Nephron (organoid): ENCODE measurements at regions not wholly inside any gene's neighbourhood (a gene's known extent, or its start where the extent isn't known, plus 50 kb on each side); places are given as distances from the start of the nearest gene placed in this dataset.

Experiments
- H3K27ac Mint-ChIP-seq, 3 experiments: 2 replicates each; pipeline ENCODE4 v1.8.0; 2020; ENCODE audit warnings: mixed read lengths in 3 of 3, mild to moderate bottlenecking in 2 of 3, moderate library complexity in 1 of 3
- H3K27me3 Mint-ChIP-seq: 2 replicates; pipeline ENCODE4 v1.8.0; 2021; ENCODE audit warnings: low read depth, mild to moderate bottlenecking, moderate library complexity, mixed read lengths
- H3K36me3 Mint-ChIP-seq: 2 replicates; pipeline ENCODE4 v1.8.0; 2020; ENCODE audit warnings: low read depth, mixed read lengths
- H3K4me1 Mint-ChIP-seq: 2 replicates; pipeline ENCODE4 v1.8.0; 2020; ENCODE audit warnings: mixed read lengths
- H3K4me3 Mint-ChIP-seq, 3 experiments: 2 replicates each; pipeline ENCODE4 v1.8.0; 2020; ENCODE audit warnings: mild to moderate bottlenecking in 3 of 3, mixed read lengths in 3 of 3, moderate library complexity in 2 of 3
- H3K9me3 Mint-ChIP-seq: 2 replicates; pipeline ENCODE4 v1.8.0; 2020; ENCODE audit warnings: mixed read lengths
- TF ChIP-seq, protein P1 (sequence below), 3 experiments: fragments of 200-600 bp; sonication (generic); IDR thresholded peaks; one replicate each; pipeline ENCODE4 v1.5.0; 2021; ENCODE audit warnings: antibody characterized with exemption in 3 of 3; ENCODE audit not compliant: unreplicated experiment in 3 of 3

DNA sequence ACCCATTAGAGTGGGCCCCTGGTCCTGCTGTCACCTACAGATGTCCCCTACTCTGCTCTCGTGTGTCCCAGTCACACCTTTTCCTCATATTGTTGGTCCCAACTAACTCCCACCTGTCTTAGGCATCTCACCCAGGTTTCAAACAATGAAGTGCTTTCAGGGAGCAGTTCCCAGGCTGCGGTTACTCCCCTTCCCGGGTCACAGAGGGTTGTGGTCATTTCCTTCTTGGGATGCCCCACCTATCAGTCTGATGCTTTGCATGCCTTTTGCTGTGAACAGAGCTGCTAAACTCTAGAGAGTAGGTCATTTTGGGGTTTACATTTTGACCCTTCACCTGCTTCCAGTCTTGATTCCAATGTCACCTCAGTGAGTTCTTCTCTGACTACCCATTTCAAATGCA is 181.6 kb downstream of the CDC5L start:
- TF ChIP-seq, protein P1, sequence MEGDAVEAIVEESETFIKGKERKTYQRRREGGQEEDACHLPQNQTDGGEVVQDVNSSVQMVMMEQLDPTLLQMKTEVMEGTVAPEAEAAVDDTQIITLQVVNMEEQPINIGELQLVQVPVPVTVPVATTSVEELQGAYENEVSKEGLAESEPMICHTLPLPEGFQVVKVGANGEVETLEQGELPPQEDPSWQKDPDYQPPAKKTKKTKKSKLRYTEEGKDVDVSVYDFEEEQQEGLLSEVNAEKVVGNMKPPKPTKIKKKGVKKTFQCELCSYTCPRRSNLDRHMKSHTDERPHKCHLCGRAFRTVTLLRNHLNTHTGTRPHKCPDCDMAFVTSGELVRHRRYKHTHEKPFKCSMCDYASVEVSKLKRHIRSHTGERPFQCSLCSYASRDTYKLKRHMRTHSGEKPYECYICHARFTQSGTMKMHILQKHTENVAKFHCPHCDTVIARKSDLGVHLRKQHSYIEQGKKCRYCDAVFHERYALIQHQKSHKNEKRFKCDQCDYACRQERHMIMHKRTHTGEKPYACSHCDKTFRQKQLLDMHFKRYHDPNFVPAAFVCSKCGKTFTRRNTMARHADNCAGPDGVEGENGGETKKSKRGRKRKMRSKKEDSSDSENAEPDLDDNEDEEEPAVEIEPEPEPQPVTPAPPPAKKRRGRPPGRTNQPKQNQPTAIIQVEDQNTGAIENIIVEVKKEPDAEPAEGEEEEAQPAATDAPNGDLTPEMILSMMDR (IDR thresholded peaks at IDR 0.05; ENCODE audit: unreplicated experiment in 3 of 3), result no peak
- no peaks in the 10 kb centered on the region for H3K36me3 Mint-ChIP-seq
- no peak overlapping the region for H3K4me3 Mint-ChIP-seq
- peaks cover 12% of the 10 kb centered on the region for H3K9me3 Mint-ChIP-seq
- no peak overlapping the region for H3K27ac Mint-ChIP-seq
- H3K27me3 Mint-ChIP-seq, result peaks cover 70% of the 10 kb centered on the region
- peaks cover 7% of the 10 kb centered on the region for H3K4me1 Mint-ChIP-seq

DNA sequence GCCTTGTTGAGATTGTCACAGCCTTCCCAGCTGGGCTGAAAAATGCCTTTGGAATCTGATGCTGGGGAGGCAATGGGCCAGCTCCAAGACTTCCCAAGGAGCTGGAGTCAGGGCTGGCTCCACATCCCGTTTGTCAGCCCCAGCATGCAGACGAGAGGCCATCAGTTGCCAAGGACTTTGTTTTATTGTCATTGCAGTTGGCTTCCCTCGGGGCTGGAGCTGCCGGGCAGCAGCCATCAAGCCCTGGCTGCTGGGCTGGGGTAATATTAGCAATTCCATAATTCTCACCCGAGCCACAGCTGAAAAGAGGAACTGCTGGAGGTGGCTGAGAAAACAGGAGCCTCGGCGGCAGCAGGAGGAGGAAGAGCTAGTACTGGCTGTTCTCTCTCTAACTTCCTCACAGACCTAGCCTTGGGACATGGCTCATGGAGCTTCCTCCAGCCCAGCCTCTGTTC is 182.5 kb downstream of the CDC5L start:
- TF ChIP-seq, protein P1 (IDR thresholded peaks at IDR 0.05; ENCODE audit: unreplicated experiment in 3 of 3), result no peak
- Mint-ChIP-seq H3K4me1 (peaks cover 7% of the 10 kb centered on the region), H3K36me3 (no peaks in the 10 kb centered on the region), H3K9me3 (peaks cover 15% of the 10 kb centered on the region), H3K27me3 (peaks cover 62% of the 10 kb centered on the region), H3K4me3 (no peak overlapping the region), H3K27ac (no peak overlapping the region)

DNA sequence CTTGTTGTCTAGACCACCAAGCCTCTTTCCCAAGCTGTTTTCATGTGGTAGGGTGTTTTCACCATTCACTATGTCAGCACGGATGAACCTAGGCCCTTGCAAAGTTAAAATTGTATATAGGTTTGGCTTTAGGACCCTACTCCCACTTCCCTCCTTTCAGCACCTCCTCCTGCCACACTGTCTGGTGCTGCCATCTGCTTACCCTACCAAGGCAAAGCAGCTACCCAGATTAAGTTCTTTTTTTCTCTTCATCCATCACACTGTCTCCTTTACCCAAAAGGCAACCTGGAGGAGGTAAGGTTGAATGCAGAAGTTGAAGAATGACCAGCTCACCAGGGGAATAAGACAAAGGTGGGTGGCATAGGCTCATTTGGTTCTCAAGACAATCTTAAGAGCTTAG is 184.0 kb downstream of the CDC5L start:
- TF ChIP-seq, protein P1 (IDR thresholded peaks at IDR 0.05; ENCODE audit: unreplicated experiment in 3 of 3), result no peak
- Mint-ChIP-seq H3K4me3 (no peak overlapping the region), H3K36me3 (no peaks in the 10 kb centered on the region), H3K27me3 (peaks cover 58% of the 10 kb centered on the region), H3K27ac (no peak overlapping the region), H3K9me3 (peaks cover 15% of the 10 kb centered on the region), H3K4me1 (peaks cover 12% of the 10 kb centered on the region)

DNA sequence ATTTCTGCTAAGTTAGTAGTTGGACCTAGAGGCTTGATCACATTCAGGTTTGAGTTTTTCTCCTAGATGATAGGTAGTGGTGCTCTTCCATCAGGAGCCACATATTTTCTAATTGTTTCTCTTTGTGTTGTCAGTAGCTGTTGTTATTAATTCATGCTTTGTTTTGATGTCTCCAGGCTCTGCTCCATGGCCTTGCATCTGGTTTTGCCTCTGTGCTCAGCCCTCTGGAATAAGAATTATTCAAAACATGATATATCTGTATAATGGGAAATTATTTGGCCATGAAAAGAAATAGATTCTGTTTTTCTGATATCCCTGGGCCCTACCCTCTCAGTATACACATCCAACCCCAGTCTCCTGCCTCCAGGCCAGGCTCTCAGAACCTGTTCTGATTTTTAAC is 184.8 kb downstream of the CDC5L start:
- H3K4me1 Mint-ChIP-seq, result peaks cover 14% of the 10 kb centered on the region
- H3K27me3 Mint-ChIP-seq, result peaks cover 57% of the 10 kb centered on the region
- TF ChIP-seq, protein P1 (IDR thresholded peaks at IDR 0.05; ENCODE audit: unreplicated experiment in 3 of 3), result no peak
- H3K9me3 Mint-ChIP-seq, result peaks cover 15% of the 10 kb centered on the region
- no peak overlapping the region for H3K27ac Mint-ChIP-seq
- H3K36me3 Mint-ChIP-seq, result no peaks in the 10 kb centered on the region
- no peak overlapping the region for H3K4me3 Mint-ChIP-seq

DNA sequence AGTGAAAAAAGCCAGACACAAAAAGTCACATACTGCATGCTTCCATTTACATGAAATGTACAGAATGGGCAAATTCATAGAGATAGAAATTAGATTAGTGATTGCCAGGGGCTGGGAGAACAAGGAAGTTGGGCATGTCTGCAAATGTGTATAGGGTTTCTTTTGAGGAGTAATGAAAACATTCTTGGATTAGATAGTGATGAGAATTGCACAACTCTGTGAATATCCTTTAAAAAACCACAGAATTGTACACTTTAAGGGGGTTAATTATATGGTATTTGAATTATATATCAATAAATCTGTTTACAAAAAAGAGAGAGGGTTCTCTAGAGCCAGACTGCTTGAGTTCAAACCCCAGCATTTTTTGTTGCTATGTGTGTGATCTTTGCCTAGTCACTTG is 188.1 kb downstream of the CDC5L start:
- Mint-ChIP-seq H3K4me3 (no peak overlapping the region), H3K27me3 (peaks cover 38% of the 10 kb centered on the region), H3K9me3 (peaks cover 16% of the 10 kb centered on the region), H3K36me3 (no peaks in the 10 kb centered on the region), H3K4me1 (peaks cover 7% of the 10 kb centered on the region), H3K27ac (no peak overlapping the region)
- TF ChIP-seq, protein P1 (IDR thresholded peaks at IDR 0.05; ENCODE audit: unreplicated experiment in 3 of 3), result no peak

DNA sequence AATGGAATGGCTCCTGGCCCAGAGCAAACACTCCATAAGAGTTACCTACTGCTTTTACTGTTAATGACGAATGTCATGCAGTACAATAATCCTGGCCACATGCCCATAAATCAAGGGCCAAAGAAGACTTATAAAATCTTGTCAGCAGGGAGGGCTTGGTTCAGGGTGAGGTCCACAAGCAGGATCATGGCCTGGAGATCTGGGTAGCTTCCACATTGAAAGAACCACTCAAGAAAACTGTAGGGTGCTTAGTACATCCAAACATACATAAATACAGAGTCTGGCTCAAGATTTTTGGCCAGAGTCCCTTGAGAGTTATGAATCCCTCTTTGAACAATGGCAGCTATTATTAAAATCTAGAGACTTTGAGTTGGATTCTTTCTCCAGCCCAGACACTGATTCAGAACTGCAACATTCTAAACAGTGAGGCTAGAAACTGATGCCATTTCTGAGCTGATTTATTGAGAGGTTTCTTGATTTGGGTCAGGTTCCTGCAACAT is 188.7 kb downstream of the CDC5L start:
- no peaks in the 10 kb centered on the region for H3K36me3 Mint-ChIP-seq
- no peak overlapping the region for H3K27ac Mint-ChIP-seq
- peaks cover 20% of the 10 kb centered on the region for H3K9me3 Mint-ChIP-seq
- no peak overlapping the region for H3K4me3 Mint-ChIP-seq
- peaks cover 34% of the 10 kb centered on the region for H3K27me3 Mint-ChIP-seq
- peaks cover 7% of the 10 kb centered on the region for H3K4me1 Mint-ChIP-seq
- TF ChIP-seq, protein P1 (IDR thresholded peaks at IDR 0.05; ENCODE audit: unreplicated experiment in 3 of 3), result no peak
